Pons (tissue), 1 donor: ENCODE measurements at regions not wholly inside any gene's neighbourhood (a gene's known extent, or its start where the extent isn't known, plus 50 kb on each side); places are given as distances from the start of the nearest gene placed in this dataset.

ENCODE experiments used
- DNase-seq: peaks from one replicate; pipeline ENCODE4 v3.0.0-alpha.2; 2016; ENCODE audit warnings: low spot score

DNA sequence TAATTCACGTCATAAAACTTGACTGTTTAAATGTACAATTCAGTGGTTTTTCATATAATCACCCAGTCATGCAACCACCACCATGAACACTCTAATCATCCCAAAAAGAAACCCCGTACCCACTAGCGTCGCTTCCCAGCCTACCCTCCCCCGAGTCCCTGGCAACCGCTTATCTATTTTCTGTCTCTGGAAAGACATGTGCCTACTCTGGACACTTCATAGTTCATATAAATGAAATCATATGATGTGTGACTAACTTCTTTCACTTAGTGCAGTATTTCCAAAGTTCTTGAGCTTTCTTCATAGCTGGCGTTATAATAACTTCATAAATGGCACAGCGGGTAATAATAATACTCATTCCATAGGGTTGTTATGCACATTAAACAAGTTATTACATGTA, 215.2 kb downstream of the MYLK4 start:
- DNase-seq: no peak

- no peak for DNase-seq
Measured at GRCh38 chr6:2534406-2535042, 216.2 kb downstream of the MYLK4 start.

DNA sequence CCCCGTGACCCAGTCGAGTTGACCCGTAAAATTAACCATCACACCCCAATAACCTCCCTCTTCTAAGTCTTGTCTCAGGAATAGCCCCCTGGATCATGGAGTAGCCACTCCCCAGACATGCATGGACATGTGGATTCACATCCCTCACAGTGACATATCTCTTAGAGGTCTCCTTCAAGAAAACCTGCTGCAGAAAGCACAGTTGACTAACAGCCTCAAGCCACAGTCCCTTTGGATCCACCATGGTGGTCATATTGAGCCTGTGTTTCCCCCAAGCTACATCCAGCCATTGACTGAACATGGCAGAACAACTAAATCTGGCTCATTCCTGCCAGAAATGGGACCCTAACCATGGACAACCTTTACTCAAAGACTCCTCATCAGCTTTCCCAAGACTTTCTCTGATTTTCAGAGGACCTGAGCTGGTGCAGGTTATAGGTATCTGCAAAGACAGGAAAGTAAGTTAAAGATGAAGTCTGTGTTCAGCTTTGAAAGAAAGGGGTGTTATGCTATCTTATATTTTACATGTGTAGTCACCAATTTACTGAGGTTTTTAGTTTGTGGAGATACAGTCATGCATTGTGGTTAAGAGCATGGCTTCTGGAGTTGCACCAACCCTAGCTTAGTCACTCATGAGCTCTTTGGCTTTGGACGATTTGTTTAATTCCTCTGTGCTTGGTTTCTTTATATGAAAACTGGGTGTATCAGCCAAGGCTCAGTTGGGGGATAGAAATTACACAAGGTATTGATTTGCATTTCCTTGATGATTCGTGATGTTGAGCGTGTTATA, 219.1 kb downstream of the MYLK4 start:
- DNase-seq: no peak

DNA sequence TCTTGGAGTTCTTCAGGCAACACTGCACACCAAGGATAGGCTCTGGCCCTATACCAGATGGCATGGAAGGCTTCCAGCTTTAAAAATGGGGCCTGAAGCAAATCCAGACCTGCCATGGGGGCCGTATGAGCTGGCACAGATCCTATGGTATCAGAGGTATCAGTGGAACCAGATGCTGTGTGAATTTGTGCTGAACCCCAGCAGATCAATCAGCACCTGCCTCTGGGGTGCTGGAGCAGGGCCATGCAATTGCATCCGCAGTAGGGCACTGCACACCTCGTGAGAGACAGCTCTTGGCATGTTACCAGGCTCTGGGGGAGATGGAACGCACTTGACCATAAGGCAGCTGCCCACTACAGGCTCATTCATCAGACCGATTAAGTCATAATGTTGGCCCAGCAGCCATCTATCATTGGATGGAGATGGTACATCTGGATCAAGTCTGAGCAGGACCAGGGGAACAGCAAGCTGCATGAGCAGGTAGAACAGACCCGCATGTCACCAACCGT, 221.5 kb downstream of the MYLK4 start:
- no peak for DNase-seq

- no peak for DNase-seq
Measured at GRCh38 chr6:2528156-2528555, 222.6 kb downstream of the MYLK4 start.

- no peak for DNase-seq
Measured at GRCh38 chr6:2526766-2527165, 224.0 kb downstream of the MYLK4 start.

DNA sequence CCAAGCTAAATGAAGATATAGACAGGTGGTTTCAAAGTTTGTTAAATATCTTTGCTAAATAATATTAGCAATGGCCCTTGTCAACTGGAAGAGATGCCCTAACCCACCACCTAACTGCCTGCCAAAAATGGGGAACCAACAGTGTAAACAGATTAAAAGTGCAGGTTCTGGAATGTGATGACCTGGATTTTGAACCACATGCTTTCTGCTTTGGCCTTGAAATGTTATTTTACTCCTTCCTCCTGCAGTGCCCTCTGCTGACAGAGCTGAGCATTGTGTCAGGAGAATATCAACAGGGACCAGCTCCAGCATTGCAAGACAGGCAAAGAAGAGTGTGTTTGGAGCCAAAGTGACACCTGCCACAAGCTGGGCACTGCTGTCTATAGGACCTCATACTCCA, 226.6 kb downstream of the MYLK4 start:
- DNase-seq: no peak

GRCh38 chr6:2523061-2523460, 227.7 kb downstream of the MYLK4 start:
- DNase-seq: no peak

GRCh38 chr6:2522521-2522920, 228.2 kb downstream of the MYLK4 start:
- DNase-seq: no peak

- DNase-seq: no peak
Measured at GRCh38 chr6:2517855-2518473, 232.8 kb downstream of the MYLK4 start.

DNA sequence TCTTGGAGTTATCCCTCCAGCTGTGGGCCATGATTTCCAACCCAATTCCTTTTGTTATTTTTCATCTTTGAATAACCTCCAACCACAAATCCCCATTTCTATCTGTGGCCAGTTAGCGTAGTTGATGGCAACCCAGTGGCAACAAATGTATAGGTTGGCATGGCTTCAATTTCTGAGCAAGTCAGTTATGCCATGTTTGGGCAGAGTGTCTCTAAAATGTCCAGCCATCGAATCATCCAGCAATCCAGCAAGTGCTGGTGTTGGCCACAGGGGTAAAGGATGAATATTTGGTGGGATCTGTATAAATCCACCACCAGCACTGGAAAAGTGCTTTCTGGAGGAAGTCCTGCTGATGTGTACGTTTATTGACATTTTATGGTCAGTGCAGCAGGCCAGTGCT, 233.3 kb downstream of the MYLK4 start:
- DNase-seq: no peak

- no peak for DNase-seq
Measured at GRCh38 chr6:2516059-2516458, 234.7 kb downstream of the MYLK4 start.

DNA sequence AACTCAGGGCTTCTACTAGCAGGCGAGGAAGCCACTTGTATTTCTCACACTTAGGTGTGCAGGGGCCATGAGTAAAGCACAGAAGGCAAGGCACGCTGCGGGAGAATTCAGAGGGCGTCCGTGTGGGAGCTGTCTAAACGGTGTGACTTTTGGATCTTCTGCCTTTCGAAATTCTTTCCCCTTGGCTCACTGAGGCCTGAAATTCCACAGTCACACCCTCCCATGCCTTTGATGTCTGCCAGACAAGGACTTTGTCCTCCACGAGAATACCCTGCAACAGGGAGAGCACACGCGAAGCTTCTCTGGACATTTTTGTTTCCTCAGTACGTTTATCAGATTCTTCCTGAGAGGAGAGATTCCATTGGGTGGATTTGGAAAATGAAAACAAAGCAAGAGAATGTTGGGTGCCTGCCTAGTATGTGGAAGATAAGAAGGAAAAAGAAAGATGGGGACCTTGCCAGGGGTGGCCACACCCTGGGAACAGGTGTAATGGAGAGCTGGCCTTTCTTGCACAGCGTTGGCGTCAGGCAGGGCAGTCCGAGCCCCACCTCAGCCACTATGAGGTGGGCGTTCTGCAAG, 235.7 kb downstream of the MYLK4 start:
- DNase-seq: no peak

- DNase-seq: no peak
Measured at GRCh38 chr6:2512802-2513201, 237.9 kb downstream of the MYLK4 start.

DNA sequence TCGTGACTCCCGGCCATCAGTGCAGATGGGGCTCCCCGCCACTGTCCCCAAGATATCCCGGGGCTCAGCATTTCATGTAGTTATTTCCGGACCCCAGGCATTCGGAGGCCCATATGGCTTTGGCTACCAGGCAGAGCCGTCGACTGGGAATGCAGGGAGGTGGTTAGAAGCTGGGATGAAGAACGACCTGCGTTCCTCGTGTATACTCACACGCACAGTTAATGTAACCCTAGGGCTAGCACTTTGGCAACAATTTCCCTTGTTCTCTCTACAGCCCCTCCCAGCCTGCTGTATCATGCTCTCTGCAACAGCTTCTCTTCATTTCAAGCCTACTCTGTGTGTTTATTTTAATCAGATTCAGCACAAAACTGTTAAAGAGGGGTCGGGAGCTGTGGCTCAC, 240.4 kb downstream of the MYLK4 start:
- no peak for DNase-seq

- DNase-seq: no peak
Measured at GRCh38 chr6:2509711-2510110, 241.0 kb downstream of the MYLK4 start.

- no peak for DNase-seq
Measured at GRCh38 chr6:2508071-2508470, 242.7 kb downstream of the MYLK4 start.

GRCh38 chr6:2507521-2508037, 243.1 kb downstream of the MYLK4 start:
- no peak for DNase-seq

DNA sequence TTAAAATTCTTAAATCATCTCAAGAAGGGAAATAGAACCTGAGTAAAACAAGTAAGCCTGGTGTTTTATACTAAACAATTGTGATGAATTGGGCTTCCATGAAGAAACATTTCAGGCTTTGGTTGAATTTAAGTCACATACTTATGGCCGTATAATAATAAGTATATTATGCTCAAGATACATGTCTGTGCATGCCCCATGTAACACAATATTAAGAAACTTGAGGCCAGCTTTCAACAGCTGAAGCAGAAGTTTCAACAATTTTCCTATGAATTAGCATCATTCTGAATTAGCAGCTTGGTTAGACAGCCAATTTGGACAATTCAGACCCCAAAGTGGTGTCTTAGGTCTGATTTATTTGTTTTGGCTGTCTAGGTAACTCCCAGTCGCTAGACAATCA, 243.7 kb downstream of the MYLK4 start:
- no peak for DNase-seq

DNA sequence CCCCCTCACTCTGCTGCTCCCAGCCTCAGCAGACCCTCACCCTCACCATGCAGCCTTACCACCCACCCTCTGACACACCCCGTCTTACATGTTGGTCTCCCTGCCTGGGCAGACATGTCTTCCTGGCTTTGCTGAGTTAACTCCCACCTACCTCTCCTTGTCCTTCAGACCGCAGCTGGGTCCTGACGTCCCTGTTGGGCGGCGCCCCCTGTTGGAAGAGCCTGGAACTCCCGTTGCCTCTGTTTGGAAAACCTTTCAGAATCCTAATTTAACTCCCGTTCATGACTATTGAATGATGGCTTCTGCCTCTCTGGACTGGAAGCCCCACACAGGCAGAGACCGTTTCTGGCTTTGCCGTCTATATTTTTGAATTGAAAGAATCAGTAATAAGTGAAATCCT, 245.1 kb downstream of the MYLK4 start:
- no peak for DNase-seq

- DNase-seq: no peak
Measured at GRCh38 chr6:2504495-2505064, 246.1 kb downstream of the MYLK4 start.

- DNase-seq: no peak
Measured at GRCh38 chr6:2503816-2504494, 246.8 kb downstream of the MYLK4 start.
